KOPT-K1 (cell line): ENCODE measurements at regions not wholly inside any gene's neighbourhood (a gene's known extent, or its start where the extent isn't known, plus 50 kb on each side); places are given as distances from the start of the nearest gene placed in this dataset.
"Not testable (repeated sequence)": the region's sequence is repeated elsewhere in the genome, so short reads cannot be mapped to it uniquely, and the experiment has no call there.

ENCODE experiments used
- H3K27ac ChIP-seq: fragments of 200-600 bp; sonication (generic); 2 replicates; pipeline ENCODE4 v1.5.1; 2016; ENCODE audit warnings: antibody characterized with exemption, mild to moderate bottlenecking, low read depth, low read length; ENCODE audit not compliant: poor library complexity, severe bottlenecking
- H3K36me3 ChIP-seq: fragments of 200-600 bp; sonication (generic); 2 replicates; pipeline ENCODE4 v1.5.1; 2017; ENCODE audit warnings: antibody characterized with exemption, mild to moderate bottlenecking, low read length, moderate library complexity; ENCODE audit not compliant: insufficient read depth
- H3K9me3 ChIP-seq: fragments of 200-600 bp; sonication (generic); 2 replicates; pipeline ENCODE4 v1.5.1; 2017; ENCODE audit warnings: antibody characterized with exemption, low read length, mild to moderate bottlenecking; ENCODE audit not compliant: insufficient read depth, poor library complexity, severe bottlenecking

GRCh38 chr1:70785287-70785686 is 262.3 kb downstream of the PTGER3 start:
- no peak overlapping the region for H3K27ac ChIP-seq
- no peaks in the 10 kb centered on the region for H3K9me3 ChIP-seq
- H3K36me3 ChIP-seq, result no peaks in the 10 kb centered on the region

GRCh38 chr1:70790232-70790923 is 257.2 kb downstream of the PTGER3 start:
- peak overlapping the region; percentile 28 for H3K27ac ChIP-seq
- no peaks in the 10 kb centered on the region for H3K9me3 ChIP-seq
- H3K36me3 ChIP-seq, result no peaks in the 10 kb centered on the region

- not testable (repeated sequence) for H3K36me3 ChIP-seq, H3K9me3 ChIP-seq, H3K27ac ChIP-seq
These were observed 252.6 kb downstream of the PTGER3 start for GRCh38 chr1:70795064-70795463.

- not testable (repeated sequence) for H3K9me3 ChIP-seq, H3K36me3 ChIP-seq, H3K27ac ChIP-seq
These were observed 251.3 kb downstream of the PTGER3 start for GRCh38 chr1:70796298-70796697.

GRCh38 chr1:70802625-70803024 is 245.0 kb downstream of the PTGER3 start:
- H3K36me3 ChIP-seq, H3K9me3 ChIP-seq, H3K27ac ChIP-seq: not testable (repeated sequence)

- Histone ChIP-seq H3K9me3 (no peaks in the 10 kb centered on the region), H3K27ac (no peak overlapping the region), H3K36me3 (no peaks in the 10 kb centered on the region)
These were observed 242.0 kb downstream of the PTGER3 start for GRCh38 chr1:70805641-70806040.

GRCh38 chr1:70807088-70807664 is 240.4 kb downstream of the PTGER3 start:
- no peaks in the 10 kb centered on the region for H3K9me3 ChIP-seq
- no peaks in the 10 kb centered on the region for H3K36me3 ChIP-seq
- H3K27ac ChIP-seq, result no peak overlapping the region

- no peaks in the 10 kb centered on the region for H3K36me3 ChIP-seq
- H3K9me3 ChIP-seq, result no peaks in the 10 kb centered on the region
- no peak overlapping the region for H3K27ac ChIP-seq
These were observed 238.5 kb downstream of the PTGER3 start for GRCh38 chr1:70809069-70809468.

- H3K36me3 ChIP-seq, result no peaks in the 10 kb centered on the region
- no peak overlapping the region for H3K27ac ChIP-seq
- no peaks in the 10 kb centered on the region for H3K9me3 ChIP-seq
These were observed 235.8 kb downstream of the PTGER3 start for GRCh38 chr1:70811815-70812214.

GRCh38 chr1:70812442-70813109 is 235.0 kb downstream of the PTGER3 start:
- Histone ChIP-seq H3K36me3 (no peaks in the 10 kb centered on the region), H3K9me3 (no peaks in the 10 kb centered on the region), H3K27ac (no peak overlapping the region)

GRCh38 chr1:70818401-70818800 is 229.2 kb downstream of the PTGER3 start:
- Histone ChIP-seq H3K9me3 (no peaks in the 10 kb centered on the region), H3K36me3 (no peaks in the 10 kb centered on the region), H3K27ac (no peak overlapping the region)

GRCh38 chr1:70819231-70819630 is 228.4 kb downstream of the PTGER3 start:
- Histone ChIP-seq H3K36me3 (no peaks in the 10 kb centered on the region), H3K27ac (no peak overlapping the region), H3K9me3 (no peaks in the 10 kb centered on the region)

GRCh38 chr1:70819785-70820184 is 227.8 kb downstream of the PTGER3 start:
- no peak overlapping the region for H3K27ac ChIP-seq
- H3K9me3 ChIP-seq, result no peaks in the 10 kb centered on the region
- no peaks in the 10 kb centered on the region for H3K36me3 ChIP-seq

- Histone ChIP-seq H3K9me3 (no peaks in the 10 kb centered on the region), H3K36me3 (no peaks in the 10 kb centered on the region), H3K27ac (no peak overlapping the region)
These were observed 227.2 kb downstream of the PTGER3 start for GRCh38 chr1:70820396-70820795.

GRCh38 chr1:70820995-70821394 is 226.6 kb downstream of the PTGER3 start:
- no peaks in the 10 kb centered on the region for H3K36me3 ChIP-seq
- no peaks in the 10 kb centered on the region for H3K9me3 ChIP-seq
- H3K27ac ChIP-seq, result no peak overlapping the region

- no peak overlapping the region for H3K27ac ChIP-seq
- H3K9me3 ChIP-seq, result no peaks in the 10 kb centered on the region
- H3K36me3 ChIP-seq, result no peaks in the 10 kb centered on the region
These were observed 221.2 kb downstream of the PTGER3 start for GRCh38 chr1:70826428-70826827.
